H54 (cell line): ENCODE measurements at regions not wholly inside any gene's neighbourhood (a gene's known extent, or its start where the extent isn't known, plus 50 kb on each side); places are given as distances from the start of the nearest gene placed in this dataset.
A peak's percentile ranks its signal among the peaks of the same experiment; 100 is the strongest.

ENCODE experiments used
- DNase-seq: peaks from one replicate; pipeline ENCODE4 v3.0.0; 2011; ENCODE audit warnings: low spot score, mixed read lengths; ENCODE audit not compliant: insufficient read length
- FAIRE-seq: peaks from 3 replicates; lab custom pipeline; 2011; peaks lifted over from hg19 to GRCh38; lab: Jason Lieb, UNC
- POLR2A ChIP-seq: IDR thresholded peaks from 2 replicates; pipeline ENCODE4 v1.6.1; 2011; ENCODE audit warnings: low read depth, mild to moderate bottlenecking, low read length

DNA sequence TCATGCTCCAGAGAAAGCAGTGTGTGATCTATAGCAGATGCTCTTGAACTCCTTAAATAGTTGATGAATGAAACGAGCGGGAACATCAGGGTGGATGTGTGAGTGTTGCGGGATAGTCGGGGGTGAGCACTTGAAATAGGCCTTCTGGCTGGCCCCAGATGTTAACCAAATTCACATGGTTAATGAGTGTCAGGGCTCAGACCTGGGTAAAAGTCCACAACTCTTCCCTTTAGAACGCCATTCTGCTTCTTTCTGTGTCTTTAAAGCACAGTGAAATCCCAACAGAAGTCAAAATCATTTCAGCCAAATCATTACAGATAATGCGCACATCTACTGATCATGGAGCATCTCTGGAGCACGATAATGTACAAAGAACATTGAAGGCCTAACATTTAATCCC lies 249.4 kb upstream of the BOD1L1 start:
- DNase-seq (no peak), FAIRE-seq (no peak)
- TF ChIP-seq POLR2A, result no peak

DNA sequence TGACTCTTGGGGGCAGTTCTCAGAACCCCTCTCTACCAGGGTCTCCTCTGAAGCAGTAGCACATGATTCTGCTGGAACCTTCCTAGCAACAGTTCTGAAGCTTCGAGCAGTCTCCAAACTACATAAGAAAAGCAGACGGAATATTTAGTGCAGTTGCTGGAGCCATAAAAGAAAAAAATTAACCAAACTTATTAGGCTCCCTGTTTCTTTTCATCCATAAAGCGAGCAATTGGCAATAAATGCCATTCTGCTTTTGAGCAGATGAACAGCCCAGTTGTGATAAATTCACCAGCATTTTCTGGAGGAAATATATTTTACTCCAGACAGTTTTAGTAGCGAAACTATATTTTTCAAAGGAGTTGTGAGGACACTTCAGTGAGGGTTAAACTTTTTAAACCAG lies 250.1 kb upstream of the BOD1L1 start:
- FAIRE-seq (no peak), DNase-seq (no peak)
- no peak for TF ChIP-seq POLR2A

DNA sequence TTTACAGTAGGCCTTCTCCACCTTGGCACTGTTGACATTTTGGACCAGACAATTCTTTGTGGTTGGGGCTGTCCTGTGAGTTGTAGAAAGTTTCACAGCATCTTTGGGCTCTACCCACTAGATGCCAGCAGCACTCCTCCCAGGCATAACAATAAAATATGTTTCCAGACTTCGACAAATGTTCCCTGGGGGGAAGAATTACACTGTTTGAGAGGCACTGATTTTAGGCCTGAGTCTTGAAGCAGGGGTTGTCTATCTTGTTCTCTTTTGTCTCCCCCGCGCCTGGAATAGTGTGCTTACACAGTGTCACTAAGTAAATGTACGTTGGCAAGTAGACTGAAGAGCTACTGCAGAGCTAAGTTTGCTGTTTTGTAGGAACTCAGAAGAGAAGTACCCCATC lies 254.4 kb upstream of the BOD1L1 start:
- TF ChIP-seq POLR2A, result no peak
- no peak for DNase-seq
- no peak for FAIRE-seq

DNA sequence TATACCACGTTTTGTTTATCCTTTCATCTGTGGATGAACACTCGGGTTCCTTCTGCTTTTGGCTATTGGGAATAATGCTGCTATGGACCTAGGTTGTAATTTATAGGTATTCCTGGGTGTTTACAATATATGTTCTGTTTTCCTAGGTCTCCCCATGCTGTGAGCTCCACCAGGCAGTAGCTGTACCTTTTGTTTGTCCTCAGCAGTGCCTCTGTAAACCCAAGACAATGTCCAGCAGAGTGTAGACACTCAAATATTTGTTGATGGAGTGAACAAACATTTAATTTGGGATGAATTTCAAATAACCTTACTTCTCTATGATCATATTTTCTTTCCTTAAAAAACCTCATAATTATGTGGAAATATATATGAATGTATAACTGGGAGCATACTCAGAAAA lies 259.5 kb upstream of the BOD1L1 start:
- DNase-seq (no peak), FAIRE-seq (no peak)
- no peak for TF ChIP-seq POLR2A

DNA sequence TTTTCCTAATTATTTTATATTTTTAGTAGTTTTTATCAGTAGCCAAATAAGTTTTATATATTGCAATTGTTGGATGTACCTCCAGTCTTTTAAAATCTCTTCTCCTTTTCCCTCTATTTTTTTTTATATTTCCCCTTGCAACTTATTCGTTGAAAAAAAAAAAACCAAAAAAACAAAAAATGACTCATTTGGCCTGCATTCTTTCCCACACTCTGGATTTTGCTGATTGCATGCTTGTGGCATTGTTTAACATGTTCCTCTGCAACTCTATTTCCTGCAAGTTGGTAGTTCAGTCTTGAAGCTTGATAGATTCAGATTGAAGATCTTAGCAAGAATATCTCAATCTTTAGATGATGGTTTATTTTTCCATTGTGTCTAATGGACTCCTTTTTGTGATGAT lies 260.6 kb upstream of the BOD1L1 start:
- peak; percentile 7 for DNase-seq
- FAIRE-seq, result no peak
- TF ChIP-seq POLR2A, result no peak

DNA sequence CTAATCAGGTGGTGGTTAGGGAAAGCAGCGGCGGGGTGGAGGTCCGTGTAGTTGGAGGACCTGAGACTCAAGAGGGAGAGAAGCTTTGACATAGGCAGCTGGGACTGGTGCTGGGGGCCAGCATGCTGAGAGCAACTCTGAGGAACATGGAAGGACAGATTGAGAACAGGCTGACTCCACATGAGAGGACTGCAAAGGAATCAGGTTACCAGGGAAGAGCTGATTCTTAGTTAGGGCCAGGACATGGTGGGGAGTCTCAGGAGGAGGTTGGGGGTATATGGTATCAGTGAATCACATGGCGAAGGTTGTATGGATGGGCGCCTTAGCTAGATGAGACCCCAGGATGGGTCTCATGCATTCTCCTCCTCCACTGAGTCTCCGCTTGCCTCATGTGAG lies 264.0 kb upstream of the BOD1L1 start:
- no peak for TF ChIP-seq POLR2A
- DNase-seq (no peak), FAIRE-seq (no peak)

DNA sequence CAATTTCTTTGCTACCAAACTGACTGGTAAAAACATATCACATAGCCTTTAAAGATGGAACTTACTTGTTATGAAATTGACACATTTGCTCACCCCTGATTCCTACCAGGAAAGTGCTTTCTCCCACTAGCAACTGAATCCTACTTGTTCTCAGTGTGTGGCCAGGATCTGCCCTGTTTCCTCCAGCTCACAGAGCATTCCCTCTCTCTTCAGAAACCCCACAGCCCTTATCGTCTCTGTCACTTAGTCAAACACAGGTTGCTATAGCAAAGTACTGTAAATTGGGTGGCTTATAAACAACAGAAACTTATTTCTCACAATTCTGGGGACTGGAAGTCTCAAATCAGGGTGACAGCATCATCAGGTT lies 265.2 kb upstream of the BOD1L1 start:
- TF ChIP-seq POLR2A, result no peak
- DNase-seq, result no peak
- FAIRE-seq, result no peak

DNA sequence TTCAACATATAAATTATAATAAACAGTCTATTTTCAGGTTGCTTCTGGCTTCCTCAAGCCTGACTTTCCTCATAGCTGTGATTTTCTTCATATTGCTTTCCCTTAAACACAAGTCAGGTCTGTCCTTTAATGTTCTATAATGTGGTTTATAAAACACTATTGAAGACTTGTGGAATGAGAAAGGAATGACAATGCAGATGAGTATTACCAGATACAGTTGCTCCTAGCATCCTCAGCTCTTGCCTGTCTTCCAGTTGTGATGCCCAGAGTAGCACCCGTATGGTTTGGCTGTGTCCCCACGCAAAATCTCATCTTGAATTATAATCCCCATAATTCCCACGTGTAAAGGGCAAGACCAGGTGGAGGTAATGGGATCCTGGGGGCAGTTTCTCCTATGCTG lies 265.7 kb upstream of the BOD1L1 start:
- TF ChIP-seq POLR2A, result no peak
- FAIRE-seq, result no peak
- no peak for DNase-seq

DNA sequence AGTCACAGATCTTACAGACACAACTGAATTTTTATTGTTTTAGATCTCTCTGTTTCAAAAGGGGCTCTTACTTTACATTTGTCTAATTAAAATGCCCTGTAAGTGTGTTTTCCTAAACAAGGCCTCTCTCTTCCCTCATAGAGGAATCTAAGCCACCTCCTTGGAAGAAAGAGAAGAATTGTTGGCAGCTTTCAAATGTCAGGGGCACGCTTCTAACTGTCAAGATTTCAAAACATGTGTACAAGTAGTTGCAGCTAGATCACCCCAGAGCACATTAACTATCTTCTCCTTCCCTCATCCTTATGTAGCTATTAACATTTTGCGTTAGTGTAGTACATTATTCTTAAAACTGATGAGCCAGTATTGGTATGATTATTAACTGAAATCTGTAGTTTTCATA lies 266.5 kb upstream of the BOD1L1 start:
- no peak for FAIRE-seq
- TF ChIP-seq POLR2A, result no peak
- no peak for DNase-seq

DNA sequence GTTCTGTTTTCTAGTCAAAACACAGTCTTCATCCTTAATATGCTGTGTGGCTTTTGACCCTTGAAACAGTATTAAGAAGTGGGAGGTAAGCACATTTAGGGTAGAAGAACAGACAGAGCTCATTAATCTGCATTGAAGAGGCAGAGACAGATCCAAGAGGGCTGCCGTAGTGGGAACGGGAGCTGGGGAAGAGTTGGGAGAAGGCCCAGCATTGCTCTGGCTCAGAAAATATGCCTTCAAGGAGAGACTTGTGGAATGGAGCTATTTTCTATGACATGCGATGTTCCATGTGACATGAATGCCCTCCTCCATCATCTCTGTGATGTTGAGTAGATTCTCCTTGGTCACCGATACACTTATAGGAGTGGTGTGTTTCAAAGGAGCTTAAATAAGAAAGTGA lies 273.3 kb upstream of the BOD1L1 start:
- no peak for TF ChIP-seq POLR2A
- FAIRE-seq (no peak), DNase-seq (no peak)

DNA sequence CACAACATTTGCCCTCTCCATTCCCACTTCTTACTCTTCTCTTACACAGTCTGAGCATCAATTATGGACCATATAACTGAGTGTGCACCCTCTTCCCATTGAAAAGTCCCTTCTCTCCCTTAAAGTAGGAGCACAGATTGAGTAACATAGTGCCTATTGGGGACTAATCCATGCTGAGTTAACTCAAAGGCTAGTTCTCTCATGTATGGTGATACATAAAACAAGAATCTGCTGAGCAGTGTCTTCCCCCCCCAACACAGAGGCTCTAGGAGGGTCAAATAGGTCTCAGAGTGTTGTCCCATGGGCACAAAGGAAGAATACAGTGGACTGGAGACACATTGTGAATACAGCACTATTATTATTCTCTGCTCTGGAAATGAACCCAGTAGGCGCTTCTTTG lies 274.6 kb upstream of the BOD1L1 start:
- no peak for DNase-seq
- no peak for FAIRE-seq
- TF ChIP-seq POLR2A, result no peak

DNA sequence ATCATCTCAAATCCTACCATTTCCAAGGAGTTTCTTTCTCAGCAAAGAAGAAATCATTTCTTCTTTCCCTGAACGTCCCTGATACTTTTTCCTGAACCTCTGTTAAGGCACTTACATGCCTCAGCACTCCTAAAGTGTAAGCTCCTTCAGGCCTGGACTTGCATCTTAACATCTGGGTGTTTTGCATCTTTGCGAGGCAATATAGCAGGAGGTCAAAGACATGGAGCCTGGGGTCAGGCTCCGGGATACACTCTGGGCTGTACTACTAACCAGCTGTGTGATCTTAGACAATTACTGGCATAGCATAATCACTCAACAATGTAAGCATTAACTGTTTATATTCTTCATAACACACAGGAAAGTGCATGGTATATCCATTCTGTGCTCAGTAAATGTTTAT lies 275.5 kb upstream of the BOD1L1 start:
- FAIRE-seq (no peak), DNase-seq (no peak)
- TF ChIP-seq POLR2A, result no peak

DNA sequence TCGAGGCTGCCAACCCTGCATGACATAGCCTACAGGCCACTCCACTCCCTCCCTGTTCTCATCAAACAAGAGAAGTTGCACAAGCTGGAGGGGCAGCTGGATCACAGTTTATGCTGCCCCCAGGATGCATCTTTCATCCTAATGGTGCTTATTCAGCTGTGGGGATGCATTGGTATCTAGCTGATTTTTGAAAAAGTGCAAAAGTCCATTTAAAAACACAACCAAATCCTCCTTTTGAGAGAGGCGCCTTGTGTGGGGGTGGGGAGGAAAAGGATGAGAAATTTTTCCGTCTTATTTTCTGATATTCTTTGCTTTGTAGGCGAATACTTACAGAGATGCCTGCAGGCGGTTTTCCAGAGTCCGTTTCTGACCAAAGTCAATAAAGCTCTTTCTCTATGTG lies 276.4 kb upstream of the BOD1L1 start:
- FAIRE-seq (no peak), DNase-seq (no peak)
- no peak for TF ChIP-seq POLR2A

DNA sequence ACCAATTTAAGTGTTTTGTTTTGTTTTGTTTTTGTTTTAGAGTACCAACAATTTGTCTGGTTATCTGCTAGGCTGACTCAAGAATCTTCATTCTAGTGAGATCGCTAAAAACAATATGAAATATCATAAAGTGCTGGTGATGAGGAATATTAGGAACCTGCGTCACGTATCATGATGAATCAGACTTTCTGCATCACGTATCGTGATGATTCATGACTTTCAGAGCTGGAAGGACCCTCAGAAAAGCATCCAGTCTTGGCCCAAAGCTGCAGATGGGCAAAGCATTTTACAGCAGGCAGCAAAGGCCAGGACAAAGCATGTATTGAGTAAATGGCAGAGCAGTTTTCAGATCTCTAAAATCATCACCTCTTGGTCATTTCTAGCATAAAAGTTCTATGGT lies 278.0 kb upstream of the BOD1L1 start:
- FAIRE-seq (no peak), DNase-seq (no peak)
- no peak for TF ChIP-seq POLR2A

DNA sequence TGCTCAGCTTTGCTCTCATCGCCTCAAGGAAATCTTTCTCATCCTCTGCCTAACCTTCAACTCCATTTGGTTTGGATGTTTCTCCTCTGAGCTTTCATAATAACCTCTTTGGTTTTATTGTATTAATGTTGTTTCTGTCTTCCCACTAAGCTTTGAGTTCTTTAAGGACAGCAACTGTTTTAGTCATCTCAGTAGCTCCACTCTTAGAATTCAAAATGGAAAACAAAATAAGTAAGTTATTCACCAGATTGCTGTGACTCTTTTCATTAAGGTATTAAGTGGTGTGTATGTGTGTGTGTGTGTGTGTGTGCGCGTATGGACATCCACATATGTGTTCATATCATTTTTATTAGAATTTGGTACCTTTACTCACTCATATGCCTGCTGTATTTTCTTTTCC lies 279.2 kb upstream of the BOD1L1 start:
- no peak for TF ChIP-seq POLR2A
- DNase-seq (no peak), FAIRE-seq (no peak)

DNA sequence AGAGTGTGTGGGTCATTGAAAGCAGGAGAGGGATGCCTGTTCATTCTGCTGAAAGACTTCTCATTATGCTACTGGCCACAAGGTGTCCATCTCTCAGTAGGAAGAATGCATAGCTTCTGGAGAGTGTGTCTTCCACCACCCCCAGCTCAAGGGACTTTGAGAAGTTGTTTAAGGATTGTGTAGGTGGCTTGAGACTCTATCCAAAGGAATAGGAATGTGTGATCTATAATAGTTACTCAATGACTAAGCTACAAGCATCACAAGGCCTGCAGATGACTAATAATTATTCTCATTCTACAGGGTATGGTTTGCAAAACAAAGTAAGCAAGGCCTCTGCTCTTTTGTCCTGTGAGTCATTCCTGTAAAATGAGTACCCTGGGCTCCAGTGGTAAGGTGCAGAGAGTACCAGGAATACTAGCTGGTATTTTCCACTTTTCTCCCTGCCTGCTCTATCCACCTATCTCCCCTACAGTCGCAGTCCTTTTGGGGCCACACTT lies 279.8 kb upstream of the BOD1L1 start:
- no peak for TF ChIP-seq POLR2A
- DNase-seq (peak; percentile 41), FAIRE-seq (peak; percentile 86)
